MM.1S (cell line): ENCODE measurements at regions not wholly inside any gene's neighbourhood (a gene's known extent, or its start where the extent isn't known, plus 50 kb on each side); places are given as distances from the start of the nearest gene placed in this dataset.
"Not testable (repeated sequence)": the region's sequence is repeated elsewhere in the genome, so short reads cannot be mapped to it uniquely, and the experiment has no call there.

ENCODE experiments used
- DNase-seq: peaks from one replicate; pipeline ENCODE4 v3.0.0-alpha.2; 2015
- H2AFZ ChIP-seq: fragments of 300-600 bp; sonication (generic); 2 replicates; pipeline ENCODE4 v1.6.0; 2016; ENCODE audit warnings: antibody characterized with exemption, low read length
- H3F3A ChIP-seq: fragments of 300-600 bp; sonication (generic); 2 replicates; pipeline ENCODE4 v1.6.1; 2016; ENCODE audit warnings: mild to moderate bottlenecking, antibody characterized with exemption, low read length, moderate library complexity, mixed read lengths; ENCODE audit not compliant: insufficient read depth
- H3K27ac ChIP-seq: fragments of 300-600 bp; sonication (generic); 2 replicates; pipeline ENCODE4 v1.5.1; 2016; ENCODE audit warnings: mild to moderate bottlenecking, low read length
- H3K27me3 ChIP-seq: fragments of 300-600 bp; sonication (generic); replicated peaks from 2 replicates; pipeline ENCODE4 v1.6.0; 2016; ENCODE audit warnings: low read length; ENCODE audit not compliant: insufficient read depth
- H3K36me3 ChIP-seq: fragments of 300-600 bp; sonication (generic); replicated peaks from 2 replicates; pipeline ENCODE4 v1.6.1; 2016; ENCODE audit warnings: mild to moderate bottlenecking, low read length, mixed read lengths; ENCODE audit not compliant: insufficient read depth
- H3K4me1 ChIP-seq: fragments of 300-600 bp; sonication (generic); 2 replicates; pipeline ENCODE4 v1.6.1; 2016; ENCODE audit warnings: low read length, mixed read lengths
- H3K4me2 ChIP-seq: fragments of 300-600 bp; sonication (generic); 2 replicates; pipeline ENCODE4 v1.6.0; 2016; ENCODE audit warnings: low read depth, low read length
- H3K4me3 ChIP-seq: fragments of 300-600 bp; sonication (generic); 2 replicates; pipeline ENCODE4 v1.5.1; 2016; ENCODE audit warnings: low read length, mixed read lengths
- H3K79me2 ChIP-seq: fragments of 300-600 bp; sonication (generic); 2 replicates; pipeline ENCODE4 v1.6.1; 2016; ENCODE audit warnings: mixed run types, low read length, mixed read lengths
- H3K9ac ChIP-seq: fragments of 300-600 bp; sonication (generic); 2 replicates; pipeline ENCODE4 v1.6.1; 2016; ENCODE audit warnings: low read length, mixed read lengths
- H3K9me2 ChIP-seq: fragments of 300-600 bp; sonication (generic); replicated peaks from 2 replicates; pipeline ENCODE4 v1.6.1; 2016; ENCODE audit warnings: mild to moderate bottlenecking, low read length, mixed read lengths; ENCODE audit not compliant: insufficient read depth
- H3K9me3 ChIP-seq: fragments of 300-600 bp; sonication (generic); replicated peaks from 2 replicates; pipeline ENCODE4 v1.6.1; 2016; ENCODE audit warnings: mild to moderate bottlenecking, low read length, mixed read lengths; ENCODE audit not compliant: insufficient read depth
- H4K20me1 ChIP-seq: fragments of 300-600 bp; sonication (generic); 2 replicates; pipeline ENCODE4 v1.6.1; 2016; ENCODE audit warnings: mild to moderate bottlenecking, low read length, moderate library complexity, mixed read lengths; ENCODE audit not compliant: insufficient read depth
- CTCF ChIP-seq: fragments of 300-600 bp; sonication (generic); IDR thresholded peaks from 2 replicates; pipeline ENCODE4 v1.5.1; 2016; ENCODE audit warnings: antibody characterized with exemption, low read length, mixed read lengths
- EZH2 ChIP-seq: fragments of 300-600 bp; sonication (generic); optimal IDR thresholded peaks from 2 replicates; pipeline ENCODE3; 2017; ENCODE audit warnings: low read depth, mild to moderate bottlenecking, antibody characterized with exemption, low read length, mixed read lengths
- EZH2phosphoT487 ChIP-seq: fragments of 300-600 bp; sonication (generic); IDR thresholded peaks from 2 replicates; pipeline ENCODE4 v1.6.1; 2018; ENCODE audit warnings: antibody characterized with exemption, low read length

GRCh38 chr6:2576499-2576898 is 174.2 kb downstream of the MYLK4 start:
- no peak overlapping the region for H2AFZ ChIP-seq
- H3K4me2 ChIP-seq: no peak overlapping the region
- H4K20me1 ChIP-seq: no peaks in the 10 kb centered on the region
- H3K9ac ChIP-seq: no peak overlapping the region
- H3F3A ChIP-seq: no peaks in the 10 kb centered on the region
- TF ChIP-seq EZH2phosphoT487 (no peak), EZH2 (no peak), CTCF (no peak)
- H3K27ac ChIP-seq: no peak overlapping the region
- H3K79me2 ChIP-seq: no peaks in the 10 kb centered on the region
- no peaks in the 10 kb centered on the region for H3K36me3 ChIP-seq
- no peaks in the 10 kb centered on the region for H3K9me2 ChIP-seq
- H3K4me1 ChIP-seq: no peaks in the 10 kb centered on the region
- no peaks in the 10 kb centered on the region for H3K9me3 ChIP-seq
- no peaks in the 10 kb centered on the region; the same call in 1 of the 2 replicates for H3K27me3 ChIP-seq
- no peak overlapping the region for H3K4me3 ChIP-seq
- no peak for DNase-seq

GRCh38 chr6:2575236-2575635 is 175.5 kb downstream of the MYLK4 start:
- Histone ChIP-seq H3K4me1 (no peaks in the 10 kb centered on the region), H3K9me2 (no peaks in the 10 kb centered on the region), H2AFZ (no peak overlapping the region), H3F3A (no peaks in the 10 kb centered on the region), H3K36me3 (no peaks in the 10 kb centered on the region), H3K4me2 (no peak overlapping the region), H4K20me1 (no peaks in the 10 kb centered on the region), H3K9ac (no peak overlapping the region), H3K9me3 (no peaks in the 10 kb centered on the region), H3K27me3 (no peaks in the 10 kb centered on the region; the same call in 1 of the 2 replicates), H3K79me2 (no peaks in the 10 kb centered on the region), H3K4me3 (no peak overlapping the region), H3K27ac (no peak overlapping the region)
- DNase-seq: no peak
- TF ChIP-seq CTCF (no peak), EZH2 (no peak), EZH2phosphoT487 (no peak)

- not testable (repeated sequence) for H3K27ac ChIP-seq, H3K4me3 ChIP-seq, H2AFZ ChIP-seq, H3F3A ChIP-seq, H3K9ac ChIP-seq, H3K36me3 ChIP-seq, H3K9me2 ChIP-seq, H3K4me2 ChIP-seq, H3K79me2 ChIP-seq, DNase-seq, H3K9me3 ChIP-seq, H3K4me1 ChIP-seq, H4K20me1 ChIP-seq
- H3K27me3 ChIP-seq: peaks cover 23% of the 10 kb centered on the region
These were observed 181.3 kb downstream of the MYLK4 start for GRCh38 chr6:2569420-2569819.

- no peaks in the 10 kb centered on the region for H3K79me2 ChIP-seq
- H3K27ac ChIP-seq: no peak overlapping the region
- no peaks in the 10 kb centered on the region for H4K20me1 ChIP-seq
- H3K9ac ChIP-seq: no peak overlapping the region
- peaks cover 47% of the 10 kb centered on the region for H3K27me3 ChIP-seq
- no peaks in the 10 kb centered on the region for H3K9me2 ChIP-seq
- H3K4me2 ChIP-seq: no peak overlapping the region
- no peaks in the 10 kb centered on the region for H3K36me3 ChIP-seq
- H2AFZ ChIP-seq: no peak overlapping the region
- H3K4me1 ChIP-seq: peaks cover 12% of the 10 kb centered on the region
- no peak overlapping the region for H3K4me3 ChIP-seq
- H3F3A ChIP-seq: peaks cover 11% of the 10 kb centered on the region
- H3K9me3 ChIP-seq: no peaks in the 10 kb centered on the region
- no peak for DNase-seq
- TF ChIP-seq EZH2 (no peak), CTCF (no peak), EZH2phosphoT487 (no peak)
These were observed 184.7 kb downstream of the MYLK4 start for GRCh38 chr6:2566048-2566447.
